ENCODE measurements at regions not wholly inside any gene's neighbourhood (a gene's known extent, or its start where the extent isn't known, plus 50 kb on each side); places are given as distances from the start of the nearest gene placed in this dataset.
A peak's percentile ranks its signal among the peaks of the same experiment; 100 is the strongest.
"Not testable (repeated sequence)": the region's sequence is repeated elsewhere in the genome, so short reads cannot be mapped to it uniquely, and the experiment has no call there.

DNA sequence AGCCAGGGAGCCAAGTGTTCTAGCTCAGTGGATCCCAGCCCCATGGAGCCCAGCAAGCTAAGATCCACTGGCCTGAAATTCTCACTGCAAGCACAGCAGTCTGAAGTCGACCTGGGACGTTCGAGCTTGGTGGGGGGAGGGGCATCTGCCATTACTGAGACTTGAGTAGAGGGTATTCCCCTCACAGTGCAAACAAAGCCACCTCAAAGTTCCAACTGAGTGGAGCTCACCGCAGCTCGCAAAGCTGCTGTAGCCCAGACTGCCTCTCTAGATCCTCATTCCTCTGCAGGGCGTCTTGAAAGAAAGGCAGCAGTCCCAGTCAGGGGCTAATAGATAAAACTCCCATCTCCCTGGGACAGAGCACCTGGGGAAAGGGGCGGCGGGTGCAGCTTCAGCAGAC is 226.3 kb downstream of the ZIC3 start:
- H3K36me3 Mint-ChIP-seq: no peaks in the 10 kb centered on the region
- no peaks in the 10 kb centered on the region for H3K27me3 Mint-ChIP-seq (ENCODE audit: insufficient read depth, low read depth)
- Histone ChIP-seq H3F3A (ENCODE audit: low read depth) (no peaks in the 10 kb centered on the region), H3K9me3 (ENCODE audit: low read depth) (no peaks in the 10 kb centered on the region), H3K36me3 (no peaks in the 10 kb centered on the region), H3K79me2 (ENCODE audit: low read depth) (no peaks in the 10 kb centered on the region), H3K27ac (no peak overlapping the region), H3K27me3 (no peaks in the 10 kb centered on the region), H3K4me3 (no peak overlapping the region), H3K4me2 (no peak overlapping the region), H2AFZ (replicated peaks) (peak overlapping the region; percentile 34), H3K4me1 (no peaks in the 10 kb centered on the region), H3K9ac (no peak overlapping the region), H4K20me1 (ENCODE audit: low read depth) (no peaks in the 10 kb centered on the region)
- H3K27ac Mint-ChIP-seq: no peak overlapping the region
- H3K9me3 Mint-ChIP-seq: peaks cover 22% of the 10 kb centered on the region
- H3K4me1 Mint-ChIP-seq: peaks cover 8% of the 10 kb centered on the region
- TF ChIP-seq EZH2phosphoT487 (IDR thresholded peaks at IDR 0.05) (no peak), EZH2 (IDR thresholded peaks at IDR 0.05) (no peak), CTCF (IDR thresholded peaks at IDR 0.05) (no peak)
- H3K4me3 Mint-ChIP-seq: no peak overlapping the region
- peak; percentile 3 for DNase-seq (ENCODE audit: low spot score)

- not testable (repeated sequence) for H3K4me3 Mint-ChIP-seq; H3K9me3 ChIP-seq (ENCODE audit: low read depth); H4K20me1 ChIP-seq (ENCODE audit: low read depth); H3K27ac Mint-ChIP-seq; H3K9ac ChIP-seq; H3K4me3 ChIP-seq; H3K79me2 ChIP-seq (ENCODE audit: low read depth); H2AFZ ChIP-seq (replicated peaks); H3K27ac ChIP-seq; H3K36me3 ChIP-seq; H3K4me1 Mint-ChIP-seq; H3K27me3 ChIP-seq; DNase-seq (ENCODE audit: low spot score); H3F3A ChIP-seq (ENCODE audit: low read depth); H3K27me3 Mint-ChIP-seq (ENCODE audit: insufficient read depth, low read depth); H3K4me1 ChIP-seq; H3K36me3 Mint-ChIP-seq; H3K4me2 ChIP-seq
- H3K9me3 Mint-ChIP-seq: peaks cover 38% of the 10 kb centered on the region
Measured at GRCh38 chrX:137797926-137798325, 232.0 kb downstream of the ZIC3 start.

- H3K9me3 Mint-ChIP-seq: peaks cover 24% of the 10 kb centered on the region
- no peak overlapping the region for H3K27ac Mint-ChIP-seq
- no peaks in the 10 kb centered on the region for H3K27me3 ChIP-seq
- peaks cover 13% of the 10 kb centered on the region for H3K9me3 ChIP-seq (ENCODE audit: low read depth)
- no peaks in the 10 kb centered on the region for H3K79me2 ChIP-seq (ENCODE audit: low read depth)
- no peak overlapping the region for H3K4me2 ChIP-seq
- H3K4me1 ChIP-seq: no peaks in the 10 kb centered on the region
- no peak overlapping the region for H2AFZ ChIP-seq (replicated peaks)
- no peak overlapping the region for H3K4me3 ChIP-seq
- H3K36me3 Mint-ChIP-seq: no peaks in the 10 kb centered on the region
- no peaks in the 10 kb centered on the region for H4K20me1 ChIP-seq (ENCODE audit: low read depth)
- no peaks in the 10 kb centered on the region for H3K27me3 Mint-ChIP-seq (ENCODE audit: insufficient read depth, low read depth)
- no peaks in the 10 kb centered on the region for H3K36me3 ChIP-seq
- no peak overlapping the region for H3K4me3 Mint-ChIP-seq
- DNase-seq (ENCODE audit: low spot score): no peak
- no peak for TF ChIP-seq CTCF (IDR thresholded peaks at IDR 0.05)
- TF ChIP-seq EZH2phosphoT487 (IDR thresholded peaks at IDR 0.05): no peak
- TF ChIP-seq EZH2 (IDR thresholded peaks at IDR 0.05): no peak
- no peak overlapping the region for H3K9ac ChIP-seq
- H3K27ac ChIP-seq: no peak overlapping the region
- H3K4me1 Mint-ChIP-seq: peaks cover 11% of the 10 kb centered on the region
- no peaks in the 10 kb centered on the region for H3F3A ChIP-seq (ENCODE audit: low read depth)
Measured at GRCh38 chrX:137823257-137823656, 257.3 kb downstream of the ZIC3 start.

DNA sequence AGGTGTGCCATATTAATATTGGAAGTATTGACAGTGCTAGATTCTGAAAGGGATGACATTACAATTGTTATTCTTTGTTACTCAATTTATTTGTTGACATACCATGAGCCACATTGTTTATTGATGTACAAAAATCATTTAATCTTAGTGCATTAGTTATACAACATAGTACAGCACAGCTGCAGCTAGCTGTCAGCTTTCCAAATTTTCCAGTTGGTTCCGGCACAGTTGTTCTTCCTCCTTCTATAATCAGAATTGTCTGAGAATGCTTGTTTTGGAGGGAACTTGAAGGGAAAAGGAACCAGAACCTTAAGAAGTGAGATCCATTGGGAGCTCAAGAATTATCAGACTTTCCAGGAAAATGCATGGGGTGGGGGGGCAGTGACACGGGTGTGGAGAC is 281.4 kb downstream of the ZIC3 start:
- H3K27ac Mint-ChIP-seq: no peak overlapping the region
- no peak for DNase-seq (ENCODE audit: low spot score)
- peaks cover 4% of the 10 kb centered on the region for H3K4me1 ChIP-seq
- H4K20me1 ChIP-seq (ENCODE audit: low read depth): no peaks in the 10 kb centered on the region
- peaks cover 6% of the 10 kb centered on the region for H3K9me3 Mint-ChIP-seq
- H3K9ac ChIP-seq: no peak overlapping the region
- no peaks in the 10 kb centered on the region for H3K9me3 ChIP-seq (ENCODE audit: low read depth)
- H3K27ac ChIP-seq: no peak overlapping the region
- H3F3A ChIP-seq (ENCODE audit: low read depth): peaks cover 9% of the 10 kb centered on the region
- H3K27me3 Mint-ChIP-seq (ENCODE audit: insufficient read depth, low read depth): no peaks in the 10 kb centered on the region
- H3K4me3 ChIP-seq: no peak overlapping the region
- no peak for TF ChIP-seq CTCF (IDR thresholded peaks at IDR 0.05)
- TF ChIP-seq EZH2 (IDR thresholded peaks at IDR 0.05): no peak
- no peak for TF ChIP-seq EZH2phosphoT487 (IDR thresholded peaks at IDR 0.05)
- H3K27me3 ChIP-seq: no peaks in the 10 kb centered on the region
- H3K79me2 ChIP-seq (ENCODE audit: low read depth): no peaks in the 10 kb centered on the region
- no peaks in the 10 kb centered on the region for H3K36me3 ChIP-seq
- no peak overlapping the region for H3K4me3 Mint-ChIP-seq
- H3K4me1 Mint-ChIP-seq: peaks cover 17% of the 10 kb centered on the region
- H2AFZ ChIP-seq (replicated peaks): no peak overlapping the region
- no peaks in the 10 kb centered on the region for H3K36me3 Mint-ChIP-seq
- no peak overlapping the region for H3K4me2 ChIP-seq

All from neural progenitor cell (in vitro differentiated cells).